DMS 273 treated with DMSO at 0.1 percent for 48 hours (cell line): ENCODE measurements at regions not wholly inside any gene's neighbourhood (a gene's known extent, or its start where the extent isn't known, plus 50 kb on each side); places are given as distances from the start of the nearest gene placed in this dataset.
"Not testable (repeated sequence)": the region's sequence is repeated elsewhere in the genome, so short reads cannot be mapped to it uniquely, and the experiment has no call there.

Experiments used
- DNase-seq: peaks from one replicate; lab custom pipeline; 2025; lab: John Stamatoyannopoulos, UW

GRCh38 chr5:9851458-9851857, 221.3 kb upstream of the TAS2R1 start:
- DNase-seq: no peak

- DNase-seq: no peak
Observed at GRCh38 chr5:9850456-9850855, 220.3 kb upstream of the TAS2R1 start.

GRCh38 chr5:9847631-9848030, 217.5 kb upstream of the TAS2R1 start:
- DNase-seq: no peak

GRCh38 chr5:9845185-9845584, 215.0 kb upstream of the TAS2R1 start:
- no peak for DNase-seq

- DNase-seq: no peak
Observed at GRCh38 chr5:9841516-9842170, 211.5 kb upstream of the TAS2R1 start.

- DNase-seq: no peak
Observed at GRCh38 chr5:9838916-9839315, 208.8 kb upstream of the TAS2R1 start.

GRCh38 chr5:9834871-9835770, 205.0 kb upstream of the TAS2R1 start:
- DNase-seq: no peak

GRCh38 chr5:9833871-9834270, 203.7 kb upstream of the TAS2R1 start:
- DNase-seq: no peak

GRCh38 chr5:9832921-9833320, 202.8 kb upstream of the TAS2R1 start:
- no peak for DNase-seq

GRCh38 chr5:9831823-9832222, 201.7 kb upstream of the TAS2R1 start:
- DNase-seq: no peak

- DNase-seq: no peak
Observed at GRCh38 chr5:9830184-9830583, 200.0 kb upstream of the TAS2R1 start.

- DNase-seq: no peak
Observed at GRCh38 chr5:9829621-9830020, 199.5 kb upstream of the TAS2R1 start.

GRCh38 chr5:9820691-9821449, 190.7 kb upstream of the TAS2R1 start:
- DNase-seq: no peak

- DNase-seq: no peak
Observed at GRCh38 chr5:9818340-9818845, 188.2 kb upstream of the TAS2R1 start.

GRCh38 chr5:9817819-9818218, 187.7 kb upstream of the TAS2R1 start:
- DNase-seq: no peak

- DNase-seq: no peak
Observed at GRCh38 chr5:9815051-9815450, 184.9 kb upstream of the TAS2R1 start.

- no peak for DNase-seq
Observed at GRCh38 chr5:9813305-9813704, 183.2 kb upstream of the TAS2R1 start.

GRCh38 chr5:9807366-9807765, 177.2 kb upstream of the TAS2R1 start:
- not testable (repeated sequence) for DNase-seq

GRCh38 chr5:9801908-9802307, 171.8 kb upstream of the TAS2R1 start:
- no peak for DNase-seq

GRCh38 chr5:9799606-9800005, 169.5 kb upstream of the TAS2R1 start:
- DNase-seq: no peak

- no peak for DNase-seq
Observed at GRCh38 chr5:9790276-9790675, 160.1 kb upstream of the TAS2R1 start.

- no peak for DNase-seq
Observed at GRCh38 chr5:9789777-9790176, 159.6 kb upstream of the TAS2R1 start.
